ENCODE measurements at regions not wholly inside any gene's neighbourhood (a gene's known extent, or its start where the extent isn't known, plus 50 kb on each side); places are given as distances from the start of the nearest gene placed in this dataset.

DNA sequence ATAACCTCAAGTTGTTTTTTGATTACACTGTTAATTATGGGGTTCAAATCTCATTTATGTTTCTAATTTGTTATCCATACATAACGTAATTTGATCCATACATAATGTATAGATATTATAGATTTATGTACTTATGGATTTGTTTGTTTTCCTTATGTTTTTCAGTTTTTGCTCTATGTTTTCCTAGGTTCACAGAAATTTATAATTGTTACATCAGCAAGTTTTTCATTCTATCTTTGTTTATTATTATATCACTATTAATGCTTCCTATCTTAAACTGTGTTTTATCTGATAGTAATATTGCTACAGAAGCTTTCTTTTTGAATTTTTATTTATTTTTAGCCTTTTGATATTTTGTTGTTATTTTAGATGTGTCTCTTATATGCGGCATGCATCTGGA lies 194.3 kb upstream of the SOX21 start:
- TF ChIP-seq CEBPB (IDR thresholded peaks at IDR 0.05; ENCODE audit: low read depth, low read length) = no peak
- no peak for TF ChIP-seq MAFK (IDR thresholded peaks at IDR 0.05; ENCODE audit: low read depth, low read length)
- no peak for TF ChIP-seq NFE2L2 (IDR thresholded peaks at IDR 0.05; ENCODE audit: low read depth, low read length)
- TF ChIP-seq CTCF (conservative IDR thresholded peaks at IDR 0.05; ENCODE audit: low read depth, low read length) = no peak
- no peak for TF ChIP-seq RAD21 (IDR thresholded peaks at IDR 0.05; ENCODE audit: low read length)
- TF ChIP-seq, protein P1, sequence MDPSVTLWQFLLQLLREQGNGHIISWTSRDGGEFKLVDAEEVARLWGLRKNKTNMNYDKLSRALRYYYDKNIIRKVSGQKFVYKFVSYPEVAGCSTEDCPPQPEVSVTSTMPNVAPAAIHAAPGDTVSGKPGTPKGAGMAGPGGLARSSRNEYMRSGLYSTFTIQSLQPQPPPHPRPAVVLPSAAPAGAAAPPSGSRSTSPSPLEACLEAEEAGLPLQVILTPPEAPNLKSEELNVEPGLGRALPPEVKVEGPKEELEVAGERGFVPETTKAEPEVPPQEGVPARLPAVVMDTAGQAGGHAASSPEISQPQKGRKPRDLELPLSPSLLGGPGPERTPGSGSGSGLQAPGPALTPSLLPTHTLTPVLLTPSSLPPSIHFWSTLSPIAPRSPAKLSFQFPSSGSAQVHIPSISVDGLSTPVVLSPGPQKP (IDR thresholded peaks at IDR 0.05; ENCODE audit: borderline replicate concordance, low read depth, low read length) = no peak
